ENCODE measurements at regions not wholly inside any gene's neighbourhood (a gene's known extent, or its start where the extent isn't known, plus 50 kb on each side); places are given as distances from the start of the nearest gene placed in this dataset.
"Not testable (repeated sequence)": the region's sequence is repeated elsewhere in the genome, so short reads cannot be mapped to it uniquely, and the experiment has no call there.

- Histone ChIP-seq H3K4me3 (no peak overlapping the region), H3K27me3 (no peaks in the 10 kb centered on the region), H3K27ac (no peak overlapping the region), H3K4me1 (no peaks in the 10 kb centered on the region), H3K36me3 (replicated peaks in 1 of 2; ENCODE audit: insufficient read depth in 1 of 2, low read depth in 2 of 2) (no peaks in the 10 kb centered on the region), H3K9me3 (no peaks in the 10 kb centered on the region)
- DNase-seq = no peak
- no peak for TF ChIP-seq CTCF (IDR thresholded peaks at IDR 0.05)
- TF ChIP-seq POLR2A (IDR thresholded peaks at IDR 0.05) = no peak
- no peak for ATAC-seq
- intact Hi-C loops (cut with DNase I) = no loop called here
These were observed 1902.6 kb upstream of the AGA start for GRCh38 chr4:179344861-179345260.

GRCh38 chr4:179352221-179352620 lies 1910.0 kb upstream of the AGA start:
- 18 to 32% methylated on average over 2 of the region's 2 CpGs for WGBS, 2 donors
- no peak overlapping the region for H3K27ac ChIP-seq
- no peaks in the 10 kb centered on the region for H3K4me1 ChIP-seq
- H3K36me3 ChIP-seq (replicated peaks in 1 of 2; ENCODE audit: insufficient read depth in 1 of 2, low read depth in 2 of 2) = no peaks in the 10 kb centered on the region
- TF ChIP-seq POLR2A (IDR thresholded peaks at IDR 0.05) = no peak
- no peak for TF ChIP-seq CTCF (IDR thresholded peaks at IDR 0.05)
- no peak overlapping the region for H3K4me3 ChIP-seq
- H3K27me3 ChIP-seq = no peaks in the 10 kb centered on the region
- no peaks in the 10 kb centered on the region for H3K9me3 ChIP-seq
- no peak for ATAC-seq
- intact Hi-C loops (cut with DNase I) = no loop called here
- no peak for DNase-seq

GRCh38 chr4:179353786-179354185 lies 1911.5 kb upstream of the AGA start:
- Histone ChIP-seq H3K4me1 (no peaks in the 10 kb centered on the region), H3K27me3 (no peaks in the 10 kb centered on the region), H3K36me3 (replicated peaks in 1 of 2; ENCODE audit: insufficient read depth in 1 of 2, low read depth in 2 of 2) (no peaks in the 10 kb centered on the region), H3K4me3 (no peak overlapping the region), H3K27ac (no peak overlapping the region), H3K9me3 (no peaks in the 10 kb centered on the region)
- intact Hi-C loops (cut with DNase I) = no loop called here
- DNase-seq (no peak), ATAC-seq (no peak)
- TF ChIP-seq CTCF (IDR thresholded peaks at IDR 0.05) = no peak
- TF ChIP-seq POLR2A (IDR thresholded peaks at IDR 0.05) = no peak
- 30 to 41% methylated on average over 3 of the region's 3 CpGs for WGBS, 2 donors

GRCh38 chr4:179361978-179362486 lies 1919.8 kb upstream of the AGA start:
- ATAC-seq (no peak), DNase-seq (no peak)
- Histone ChIP-seq H3K4me1 (no peaks in the 10 kb centered on the region), H3K27me3 (no peaks in the 10 kb centered on the region), H3K27ac (no peak overlapping the region), H3K9me3 (no peaks in the 10 kb centered on the region), H3K36me3 (replicated peaks in 1 of 2; ENCODE audit: insufficient read depth in 1 of 2, low read depth in 2 of 2) (no peaks in the 10 kb centered on the region), H3K4me3 (no peak overlapping the region)
- TF ChIP-seq POLR2A (IDR thresholded peaks at IDR 0.05) (no peak), CTCF (IDR thresholded peaks at IDR 0.05) (no peak)
- intact Hi-C loops (cut with DNase I) = no loop called here
- WGBS, 2 donors = 49 to 53% methylated on average over 8 of the region's 8 CpGs

- H3K9me3 ChIP-seq; H3K27ac ChIP-seq; H3K36me3 ChIP-seq (replicated peaks in 1 of 2; ENCODE audit: insufficient read depth in 1 of 2, low read depth in 2 of 2); H3K27me3 ChIP-seq; H3K4me1 ChIP-seq; intact Hi-C loops (cut with DNase I); DNase-seq; ATAC-seq; H3K4me3 ChIP-seq: not testable (repeated sequence)
- 79 to 82% methylated on average over 3 of the region's 3 CpGs for WGBS, 2 donors
These were observed 1923.7 kb upstream of the AGA start for GRCh38 chr4:179365932-179366331.
